HUES48 (cell line): ENCODE measurements at regions not wholly inside any gene's neighbourhood (a gene's known extent, or its start where the extent isn't known, plus 50 kb on each side); places are given as distances from the start of the nearest gene placed in this dataset.

ENCODE experiments used
- H3K27ac ChIP-seq: one replicate; pipeline ENCODE4 v1.7.0; 2013; ENCODE audit warnings: low read depth, low read length, inconsistent platforms
- H3K27me3 ChIP-seq: 2 replicates; pipeline ENCODE4 v1.6.1; 2013; ENCODE audit warnings: mild to moderate bottlenecking, low read length; ENCODE audit not compliant: control insufficient read depth, insufficient read depth
- H3K36me3 ChIP-seq: 2 replicates; pipeline ENCODE4 v1.6.1; 2013; ENCODE audit warnings: low read length; ENCODE audit not compliant: control insufficient read depth, insufficient read depth
- H3K4me1 ChIP-seq: 2 replicates; pipeline ENCODE4 v1.6.1; 2013; ENCODE audit warnings: mild to moderate bottlenecking, low read length; ENCODE audit not compliant: control insufficient read depth, insufficient read depth
- H3K4me3 ChIP-seq: 2 replicates; pipeline ENCODE4 v1.5.1; 2013; ENCODE audit warnings: mild to moderate bottlenecking, low read depth, low read length
- H3K9ac ChIP-seq: 2 replicates; pipeline ENCODE4 v1.6.1; 2013; ENCODE audit warnings: mild to moderate bottlenecking, low read depth, low read length, moderate library complexity
- H3K9me3 ChIP-seq: 2 replicates; pipeline ENCODE4 v1.6.1; 2013; ENCODE audit warnings: low read length; ENCODE audit not compliant: control insufficient read depth, insufficient read depth

- no peaks in the 10 kb centered on the region for H3K27me3 ChIP-seq
- no peaks in the 10 kb centered on the region for H3K4me1 ChIP-seq
- H3K9me3 ChIP-seq = no peaks in the 10 kb centered on the region; the same call in 1 of the 2 replicates
- no peak overlapping the region for H3K4me3 ChIP-seq
- no peak overlapping the region for H3K27ac ChIP-seq
- no peaks in the 10 kb centered on the region for H3K36me3 ChIP-seq
- no peak overlapping the region for H3K9ac ChIP-seq
Measured at GRCh38 chr16:6625606-6626005, 707.0 kb upstream of the RBFOX1 start.

DNA sequence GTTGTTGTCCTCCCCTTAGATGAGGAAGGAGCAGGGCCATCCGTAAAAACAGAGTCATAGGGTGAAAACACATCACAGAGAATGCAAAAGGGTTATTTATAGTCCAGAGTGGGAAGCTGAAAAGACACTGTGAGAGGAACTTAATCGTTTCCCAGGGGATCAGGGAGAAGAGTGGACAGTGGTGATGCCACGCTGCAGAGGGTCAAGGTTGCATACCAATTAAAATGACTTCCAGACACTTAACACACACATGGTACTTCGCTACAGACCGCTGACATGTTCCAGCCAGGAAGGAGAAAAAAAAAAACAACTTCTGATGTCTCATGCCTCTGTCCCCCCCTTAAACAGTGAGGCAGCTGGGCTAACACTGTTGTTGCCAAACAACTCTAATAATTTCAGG, 713.8 kb upstream of the RBFOX1 start:
- no peak overlapping the region for H3K27ac ChIP-seq
- H3K4me3 ChIP-seq = no peak overlapping the region
- no peaks in the 10 kb centered on the region for H3K4me1 ChIP-seq
- H3K27me3 ChIP-seq = no peaks in the 10 kb centered on the region
- peaks cover 4% of the 10 kb centered on the region; the same call in 1 of the 2 replicates for H3K9me3 ChIP-seq
- H3K36me3 ChIP-seq = no peaks in the 10 kb centered on the region
- H3K9ac ChIP-seq = no peak overlapping the region

- Histone ChIP-seq H3K9me3 (peaks cover 4% of the 10 kb centered on the region; the same call in 1 of the 2 replicates), H3K4me3 (no peak overlapping the region), H3K4me1 (no peaks in the 10 kb centered on the region), H3K9ac (no peak overlapping the region), H3K36me3 (no peaks in the 10 kb centered on the region), H3K27me3 (no peaks in the 10 kb centered on the region), H3K27ac (no peak overlapping the region)
Measured at GRCh38 chr16:6616746-6617145, 715.9 kb upstream of the RBFOX1 start.

DNA sequence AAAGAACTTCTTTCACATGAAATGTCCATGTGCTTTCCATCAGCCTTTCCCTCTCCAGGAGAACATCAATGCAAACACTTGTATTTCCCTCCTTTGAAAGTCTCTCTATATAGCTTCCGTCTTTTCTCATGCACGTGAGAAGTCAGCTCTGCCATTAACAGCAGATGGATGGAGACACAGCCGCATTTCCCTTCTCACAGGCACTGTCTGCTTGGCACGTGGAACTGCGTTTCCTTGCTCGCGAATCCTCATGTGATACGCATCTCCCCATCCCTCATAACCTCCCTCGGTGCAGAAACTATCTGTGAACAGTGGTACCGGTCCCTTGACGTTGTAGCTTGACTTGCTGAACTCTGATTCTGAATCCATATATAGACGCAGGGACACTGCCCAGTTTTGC, 717.0 kb upstream of the RBFOX1 start:
- Histone ChIP-seq H3K9ac (no peak overlapping the region), H3K27me3 (no peaks in the 10 kb centered on the region), H3K4me1 (no peaks in the 10 kb centered on the region), H3K4me3 (no peak overlapping the region), H3K27ac (no peak overlapping the region), H3K9me3 (0 out of 2 replicates have a peak, but pooled peaks cover 4% of the 10 kb centered on the region), H3K36me3 (no peaks in the 10 kb centered on the region)

- Histone ChIP-seq H3K4me3 (no peak overlapping the region), H3K4me1 (no peaks in the 10 kb centered on the region), H3K36me3 (no peaks in the 10 kb centered on the region), H3K27me3 (no peaks in the 10 kb centered on the region), H3K9ac (no peak overlapping the region), H3K27ac (no peak overlapping the region), H3K9me3 (no peaks in the 10 kb centered on the region)
Measured at GRCh38 chr16:6611535-6611934, 721.1 kb upstream of the RBFOX1 start.

DNA sequence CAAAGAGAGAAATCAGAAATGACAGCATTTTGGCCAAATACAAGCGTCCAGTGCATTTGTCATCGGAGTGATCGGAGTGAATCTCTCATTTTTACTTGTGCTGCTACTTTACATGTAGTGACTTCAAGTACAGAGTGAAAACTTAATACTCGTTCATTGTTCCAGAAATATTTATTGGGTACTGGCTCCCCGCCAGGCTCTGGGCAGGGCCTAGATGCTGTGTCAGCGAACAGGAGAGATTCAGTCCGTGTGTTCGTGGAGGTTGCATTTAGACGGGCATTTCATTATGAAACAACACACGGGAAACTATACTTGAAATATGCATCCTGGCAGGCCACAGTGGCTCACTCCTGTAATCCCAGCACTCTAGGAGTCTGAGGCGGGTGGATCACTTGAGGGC, 727.2 kb upstream of the RBFOX1 start:
- Histone ChIP-seq H3K36me3 (no peaks in the 10 kb centered on the region), H3K27ac (no peak overlapping the region), H3K9ac (no peak overlapping the region), H3K4me1 (no peaks in the 10 kb centered on the region), H3K9me3 (no peaks in the 10 kb centered on the region), H3K4me3 (no peak overlapping the region), H3K27me3 (no peaks in the 10 kb centered on the region)

DNA sequence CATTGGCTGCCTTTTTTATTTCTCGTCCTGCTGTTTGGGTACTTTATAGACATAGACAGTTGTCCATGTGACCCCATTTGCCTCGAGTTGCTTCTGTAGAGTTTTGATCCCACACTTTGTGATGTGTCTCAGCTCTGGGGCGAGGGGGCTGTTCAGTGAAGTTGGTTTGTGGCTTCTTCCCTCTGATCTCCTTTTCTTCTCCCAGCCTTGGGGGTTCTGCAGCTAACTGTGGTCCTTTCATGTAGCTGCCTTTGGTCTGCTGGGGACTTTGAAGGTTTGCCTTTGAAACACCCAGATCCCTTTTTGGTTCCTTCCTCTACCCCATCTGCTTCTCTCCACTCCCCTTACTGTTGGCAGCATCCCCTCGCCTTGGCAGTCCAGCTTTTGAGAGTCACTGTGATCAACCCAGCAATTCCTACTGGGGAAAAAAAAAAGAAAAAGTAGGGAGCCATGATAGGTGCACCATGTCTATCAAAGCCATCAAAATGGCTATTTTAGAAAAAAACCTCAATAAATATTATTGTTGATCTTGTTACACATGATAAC, 728.8 kb upstream of the RBFOX1 start:
- Histone ChIP-seq H3K4me3 (no peak overlapping the region), H3K9ac (no peak overlapping the region), H3K36me3 (no peaks in the 10 kb centered on the region), H3K27me3 (no peaks in the 10 kb centered on the region), H3K9me3 (no peaks in the 10 kb centered on the region), H3K27ac (no peak overlapping the region), H3K4me1 (no peaks in the 10 kb centered on the region)

GRCh38 chr16:6602405-6602804, 730.2 kb upstream of the RBFOX1 start:
- H3K27ac ChIP-seq = no peak overlapping the region
- no peaks in the 10 kb centered on the region for H3K36me3 ChIP-seq
- H3K27me3 ChIP-seq = no peaks in the 10 kb centered on the region
- no peaks in the 10 kb centered on the region for H3K9me3 ChIP-seq
- H3K9ac ChIP-seq = no peak overlapping the region
- H3K4me1 ChIP-seq = no peaks in the 10 kb centered on the region
- H3K4me3 ChIP-seq = no peak overlapping the region

- no peak overlapping the region for H3K4me3 ChIP-seq
Measured at GRCh38 chr16:6600167-6600566, 732.5 kb upstream of the RBFOX1 start.

DNA sequence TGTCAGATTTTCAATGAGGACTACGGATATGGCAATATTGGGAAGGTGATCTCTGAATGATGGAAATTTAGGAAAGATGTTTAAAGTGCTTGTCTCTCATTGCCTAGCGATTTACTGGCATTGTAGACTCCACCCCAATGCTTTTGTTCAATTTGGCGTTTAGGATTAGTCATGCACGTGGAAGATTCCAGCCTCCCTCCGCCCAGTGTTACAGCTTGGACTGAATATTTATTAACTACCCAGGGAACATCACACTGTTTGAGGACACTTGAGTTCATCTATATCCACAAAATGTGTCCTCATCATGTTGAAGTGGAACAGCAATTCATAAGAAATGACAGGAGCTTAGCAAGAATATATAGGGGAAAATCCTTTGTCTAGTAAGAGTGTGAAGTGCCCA, 738.8 kb upstream of the RBFOX1 start:
- Histone ChIP-seq H3K36me3 (no peaks in the 10 kb centered on the region), H3K27ac (no peak overlapping the region), H3K27me3 (no peaks in the 10 kb centered on the region), H3K9me3 (no peaks in the 10 kb centered on the region), H3K9ac (no peak overlapping the region), H3K4me3 (no peak overlapping the region), H3K4me1 (peaks cover 13% of the 10 kb centered on the region)

More at GRCh38 chr16:6600167-6600566, 732.5 kb upstream of the RBFOX1 start:
- Histone ChIP-seq H3K27ac (no peak overlapping the region), H3K9ac (no peak overlapping the region), H3K27me3 (no peaks in the 10 kb centered on the region), H3K4me1 (peaks cover 9% of the 10 kb centered on the region), H3K36me3 (no peaks in the 10 kb centered on the region), H3K9me3 (no peaks in the 10 kb centered on the region)

GRCh38 chr16:6576606-6577005, 756.0 kb upstream of the RBFOX1 start:
- peaks cover 8% of the 10 kb centered on the region for H3K4me1 ChIP-seq
- no peak overlapping the region for H3K4me3 ChIP-seq
- no peaks in the 10 kb centered on the region for H3K36me3 ChIP-seq
- no peak overlapping the region for H3K27ac ChIP-seq
- no peak overlapping the region for H3K9ac ChIP-seq
- no peaks in the 10 kb centered on the region for H3K9me3 ChIP-seq
- H3K27me3 ChIP-seq = no peaks in the 10 kb centered on the region

GRCh38 chr16:6576113-6576512, 756.5 kb upstream of the RBFOX1 start:
- H3K9me3 ChIP-seq = no peaks in the 10 kb centered on the region
- no peak overlapping the region for H3K9ac ChIP-seq
- no peaks in the 10 kb centered on the region for H3K27me3 ChIP-seq
- peaks cover 10% of the 10 kb centered on the region for H3K4me1 ChIP-seq
- H3K36me3 ChIP-seq = no peaks in the 10 kb centered on the region
- H3K4me3 ChIP-seq = no peak overlapping the region
- no peak overlapping the region for H3K27ac ChIP-seq
